ENCODE measurements at regions not wholly inside any gene's neighbourhood (a gene's known extent, or its start where the extent isn't known, plus 50 kb on each side); places are given as distances from the start of the nearest gene placed in this dataset.

DNA sequence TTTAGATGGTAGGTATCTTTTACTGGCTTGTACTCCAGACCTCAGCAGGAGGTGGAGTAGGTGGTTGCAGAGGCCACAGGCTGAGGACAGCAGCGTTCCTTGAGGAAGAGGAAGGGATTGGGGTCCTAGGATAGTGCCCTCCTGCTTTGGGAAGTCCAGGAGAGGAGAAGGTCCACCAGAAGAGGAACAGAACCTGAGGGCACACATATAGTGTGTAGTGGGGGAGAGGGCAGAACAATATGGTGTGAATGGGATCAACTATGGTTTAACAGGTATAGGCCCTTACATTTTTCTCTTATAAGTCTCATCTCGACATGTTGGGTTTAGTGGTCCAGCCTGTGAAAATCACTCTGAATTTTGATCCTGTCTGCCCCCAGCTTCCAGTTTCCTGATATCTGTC, 229.1 kb upstream of the ZBED5 start:
- TF ChIP-seq POLR2AphosphoS5 (IDR thresholded peaks at IDR 0.05; ENCODE audit: insufficient read depth, low read depth, low read length) (no peak), GATA2 (IDR thresholded peaks at IDR 0.05; ENCODE audit: insufficient read depth, insufficient read length, low read depth, low read length) (no peak), FOS (IDR thresholded peaks at IDR 0.05; ENCODE audit: borderline replicate concordance, insufficient read depth, low read length) (no peak), POLR2A (IDR thresholded peaks at IDR 0.05; ENCODE audit: low read depth, low read length) (no peak), JUN (IDR thresholded peaks at IDR 0.05; ENCODE audit: borderline replicate concordance, insufficient read depth, insufficient read length, low read depth) (no peak), MYC (IDR thresholded peaks at IDR 0.05; ENCODE audit: low read depth, low read length) (no peak), EZH2 (IDR thresholded peaks at IDR 0.05; ENCODE audit: borderline replicate concordance, low read depth, low read length, severe bottlenecking) (no peak)
- TF ChIP-seq, protein P1, sequence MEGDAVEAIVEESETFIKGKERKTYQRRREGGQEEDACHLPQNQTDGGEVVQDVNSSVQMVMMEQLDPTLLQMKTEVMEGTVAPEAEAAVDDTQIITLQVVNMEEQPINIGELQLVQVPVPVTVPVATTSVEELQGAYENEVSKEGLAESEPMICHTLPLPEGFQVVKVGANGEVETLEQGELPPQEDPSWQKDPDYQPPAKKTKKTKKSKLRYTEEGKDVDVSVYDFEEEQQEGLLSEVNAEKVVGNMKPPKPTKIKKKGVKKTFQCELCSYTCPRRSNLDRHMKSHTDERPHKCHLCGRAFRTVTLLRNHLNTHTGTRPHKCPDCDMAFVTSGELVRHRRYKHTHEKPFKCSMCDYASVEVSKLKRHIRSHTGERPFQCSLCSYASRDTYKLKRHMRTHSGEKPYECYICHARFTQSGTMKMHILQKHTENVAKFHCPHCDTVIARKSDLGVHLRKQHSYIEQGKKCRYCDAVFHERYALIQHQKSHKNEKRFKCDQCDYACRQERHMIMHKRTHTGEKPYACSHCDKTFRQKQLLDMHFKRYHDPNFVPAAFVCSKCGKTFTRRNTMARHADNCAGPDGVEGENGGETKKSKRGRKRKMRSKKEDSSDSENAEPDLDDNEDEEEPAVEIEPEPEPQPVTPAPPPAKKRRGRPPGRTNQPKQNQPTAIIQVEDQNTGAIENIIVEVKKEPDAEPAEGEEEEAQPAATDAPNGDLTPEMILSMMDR (IDR thresholded peaks at IDR 0.05; ENCODE audit: extremely low read depth in 1 of 2, insufficient read depth in 1 of 2, low read depth in 1 of 2, low read length in 2 of 2) = no peak
- TF ChIP-seq, protein P2, sequence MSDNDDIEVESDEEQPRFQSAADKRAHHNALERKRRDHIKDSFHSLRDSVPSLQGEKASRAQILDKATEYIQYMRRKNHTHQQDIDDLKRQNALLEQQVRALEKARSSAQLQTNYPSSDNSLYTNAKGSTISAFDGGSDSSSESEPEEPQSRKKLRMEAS (IDR thresholded peaks at IDR 0.05; ENCODE audit: insufficient read depth, insufficient read length) = no peak
- Histone ChIP-seq H3K36me3 (ENCODE audit: control insufficient read depth in 2 of 2, extremely low read depth in 1 of 2, insufficient read depth in 2 of 2, low read length in 2 of 2) (no peaks in the 10 kb centered on the region), H3K9me3 (replicated peaks; ENCODE audit: control insufficient read depth, insufficient read depth, low read length) (no peaks in the 10 kb centered on the region), H4K20me1 (replicated peaks; ENCODE audit: control insufficient read depth, extremely low read depth, insufficient read depth, low read length) (no peaks in the 10 kb centered on the region), H3K27ac (ENCODE audit: insufficient read depth, low read depth, low read length) (no peak overlapping the region), H3K4me2 (ENCODE audit: insufficient read depth, low read length) (no peak overlapping the region), H3K79me2 (ENCODE audit: control insufficient read depth, insufficient read depth, low read length) (no peaks in the 10 kb centered on the region), H3K9me1 (replicated peaks; ENCODE audit: control insufficient read depth, extremely low read depth, insufficient read depth, low read length) (no peaks in the 10 kb centered on the region), H2AFZ (ENCODE audit: low read depth, low read length) (no peak overlapping the region), H3K4me3 (replicated peaks in 1 of 3; ENCODE audit: insufficient read depth in 1 of 3, low read depth in 1 of 3, low read length in 3 of 3) (no peak overlapping the region), H3K27me3 (ENCODE audit: control insufficient read depth in 2 of 2, insufficient read depth in 2 of 2, low read length in 2 of 2) (peaks cover 0 to 3% of the 10 kb centered on the region in 2 experiments), H3K9ac (replicated peaks; ENCODE audit: extremely low read depth, insufficient read depth, low read length) (no peak overlapping the region), H3K4me1 (ENCODE audit: control insufficient read depth, extremely low read depth, insufficient read depth, low read length) (no peaks in the 10 kb centered on the region)
- dilution Hi-C loops (cut with MboI; ENCODE audit: extremely low pct_ligation_motif_present, low sequenced_read_pairs) (no loop called here), intact Hi-C loops (cut with micrococcal nuclease) (no loop called here)
- no TSS peak for BruUV-seq (replicated peaks)
- POLR2A ChIA-PET = no interaction called here
- FAIRE-seq (no peak), DNase-seq (ENCODE audit: low read depth, low spot score) (no peak)
- CTCF ChIA-PET = interaction anchor here (0.7 kb wide), 1 partner anchor 18 kb away, joined by 3 read pairs; no protein-coding TSS in a partner anchor
